ENCODE measurements at regions not wholly inside any gene's neighbourhood (a gene's known extent, or its start where the extent isn't known, plus 50 kb on each side); places are given as distances from the start of the nearest gene placed in this dataset.

DNA sequence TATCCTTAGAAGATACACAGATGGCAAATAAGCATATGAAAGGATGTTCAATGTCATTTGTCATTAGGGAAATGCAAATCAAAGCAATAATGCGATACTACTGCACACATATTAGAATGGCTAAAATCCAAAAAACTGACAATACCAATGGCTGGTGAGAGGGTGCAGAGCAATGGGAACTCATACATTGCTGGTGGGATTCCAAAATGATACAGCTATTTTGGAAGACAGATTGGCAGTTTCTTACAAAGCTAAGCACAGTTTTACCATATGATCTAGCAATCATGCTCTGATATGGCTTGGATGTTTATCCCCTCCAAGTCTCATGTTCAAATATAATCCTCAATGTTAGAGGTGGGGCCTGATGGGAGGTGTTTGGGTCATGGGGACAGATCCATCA is 122.6 kb downstream of the KCTD15 start:
- Histone ChIP-seq H3K27me3 (ENCODE audit: insufficient read depth, low read depth) (peaks cover 47% of the 10 kb centered on the region), H3K4me1 (replicated peaks; ENCODE audit: insufficient read depth) (no peaks in the 10 kb centered on the region), H2AFZ (no peak overlapping the region), H3K4me2 (no peak overlapping the region), H3K36me3 (ENCODE audit: low read depth) (no peaks in the 10 kb centered on the region), H3K4me3 (no peak overlapping the region), H3K9me2 (ENCODE audit: insufficient read depth) (no peaks in the 10 kb centered on the region), H3F3A (ENCODE audit: insufficient read depth, low read depth) (no peaks in the 10 kb centered on the region), H4K20me1 (ENCODE audit: insufficient read depth) (no peaks in the 10 kb centered on the region), H3K27ac (no peak overlapping the region), H3K9me3 (ENCODE audit: insufficient read depth, low read depth) (no peaks in the 10 kb centered on the region), H3K79me2 (ENCODE audit: low read depth) (no peaks in the 10 kb centered on the region)
- ChIA-PET POLR2A (ENCODE audit: unreplicated experiment) (no interaction called here), CTCF (no interaction called here)
- DNase-seq: no peak
- BruUV-seq (replicated peaks): no TSS peak
- intact Hi-C loops (cut with micrococcal nuclease; ENCODE audit: unreplicated experiment): no loop called here
- no peak for TF ChIP-seq EZH2 (IDR thresholded peaks at IDR 0.05; ENCODE audit: low read depth)
- TF ChIP-seq, protein P1, sequence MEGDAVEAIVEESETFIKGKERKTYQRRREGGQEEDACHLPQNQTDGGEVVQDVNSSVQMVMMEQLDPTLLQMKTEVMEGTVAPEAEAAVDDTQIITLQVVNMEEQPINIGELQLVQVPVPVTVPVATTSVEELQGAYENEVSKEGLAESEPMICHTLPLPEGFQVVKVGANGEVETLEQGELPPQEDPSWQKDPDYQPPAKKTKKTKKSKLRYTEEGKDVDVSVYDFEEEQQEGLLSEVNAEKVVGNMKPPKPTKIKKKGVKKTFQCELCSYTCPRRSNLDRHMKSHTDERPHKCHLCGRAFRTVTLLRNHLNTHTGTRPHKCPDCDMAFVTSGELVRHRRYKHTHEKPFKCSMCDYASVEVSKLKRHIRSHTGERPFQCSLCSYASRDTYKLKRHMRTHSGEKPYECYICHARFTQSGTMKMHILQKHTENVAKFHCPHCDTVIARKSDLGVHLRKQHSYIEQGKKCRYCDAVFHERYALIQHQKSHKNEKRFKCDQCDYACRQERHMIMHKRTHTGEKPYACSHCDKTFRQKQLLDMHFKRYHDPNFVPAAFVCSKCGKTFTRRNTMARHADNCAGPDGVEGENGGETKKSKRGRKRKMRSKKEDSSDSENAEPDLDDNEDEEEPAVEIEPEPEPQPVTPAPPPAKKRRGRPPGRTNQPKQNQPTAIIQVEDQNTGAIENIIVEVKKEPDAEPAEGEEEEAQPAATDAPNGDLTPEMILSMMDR (conservative IDR thresholded peaks at IDR 0.05): no peak

DNA sequence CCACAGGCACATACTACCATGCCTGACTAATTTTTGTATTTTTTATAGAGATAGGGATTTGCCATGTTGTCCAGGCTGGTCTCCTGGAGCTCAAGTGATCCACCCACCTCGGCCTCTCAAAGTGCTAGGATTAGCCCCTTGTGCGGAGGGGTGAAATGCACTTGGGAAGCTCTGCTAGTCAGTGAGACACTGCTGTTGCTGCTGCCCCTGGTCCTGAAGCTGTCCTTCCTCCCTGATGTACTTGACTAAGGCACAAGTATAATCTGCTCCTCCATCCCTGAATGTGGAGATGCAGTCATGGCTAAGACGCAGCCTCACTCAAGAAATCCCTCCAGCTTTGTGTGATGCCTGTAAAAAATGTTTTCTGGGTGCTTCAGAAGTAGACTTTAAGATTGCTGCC is 124.5 kb downstream of the KCTD15 start:
- H3K4me3 ChIP-seq: no peak overlapping the region
- POLR2A ChIA-PET (ENCODE audit: unreplicated experiment): no interaction called here
- no peaks in the 10 kb centered on the region for H3K9me3 ChIP-seq (ENCODE audit: insufficient read depth, low read depth)
- H3K36me3 ChIP-seq (ENCODE audit: low read depth): no peaks in the 10 kb centered on the region
- H3K79me2 ChIP-seq (ENCODE audit: low read depth): no peaks in the 10 kb centered on the region
- no peak overlapping the region for H3K27ac ChIP-seq
- peaks cover 35% of the 10 kb centered on the region for H3K27me3 ChIP-seq (ENCODE audit: insufficient read depth, low read depth)
- TF ChIP-seq, protein P1 (conservative IDR thresholded peaks at IDR 0.05): no peak
- TF ChIP-seq EZH2 (IDR thresholded peaks at IDR 0.05; ENCODE audit: low read depth): no peak
- intact Hi-C loops (cut with micrococcal nuclease; ENCODE audit: unreplicated experiment): no loop called here
- no TSS peak for BruUV-seq (replicated peaks)
- H4K20me1 ChIP-seq (ENCODE audit: insufficient read depth): no peaks in the 10 kb centered on the region
- H3K4me2 ChIP-seq: no peak overlapping the region
- H3K4me1 ChIP-seq (replicated peaks; ENCODE audit: insufficient read depth): no peaks in the 10 kb centered on the region
- DNase-seq: no peak
- H2AFZ ChIP-seq: no peak overlapping the region
- CTCF ChIA-PET: no interaction called here
- H3F3A ChIP-seq (ENCODE audit: insufficient read depth, low read depth): no peaks in the 10 kb centered on the region
- H3K9me2 ChIP-seq (ENCODE audit: insufficient read depth): no peaks in the 10 kb centered on the region

DNA sequence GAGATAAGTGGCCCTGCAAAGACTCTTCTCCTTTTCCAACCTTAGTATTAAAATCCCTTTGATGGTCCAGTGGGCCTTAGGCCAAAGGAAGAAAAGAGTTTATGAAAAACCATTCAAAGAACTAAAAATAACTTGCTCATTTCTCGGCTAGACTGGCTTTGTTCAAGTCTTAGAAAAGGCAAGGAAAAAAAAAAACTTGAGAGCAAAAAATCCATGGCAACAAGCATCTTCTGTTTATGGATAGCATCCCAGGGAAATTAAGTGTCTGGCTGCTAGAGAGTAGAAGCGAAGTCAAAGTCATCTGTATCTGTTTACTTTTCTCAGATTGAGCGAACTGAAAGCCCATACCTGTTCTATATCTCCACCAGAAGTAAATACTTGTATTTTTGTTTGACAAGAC is 129.6 kb downstream of the KCTD15 start:
- Histone ChIP-seq H3K36me3 (ENCODE audit: low read depth) (no peaks in the 10 kb centered on the region), H3K9me2 (ENCODE audit: insufficient read depth) (no peaks in the 10 kb centered on the region), H3K4me3 (no peak overlapping the region), H3K27me3 (ENCODE audit: insufficient read depth, low read depth) (peaks cover 54% of the 10 kb centered on the region), H3K4me2 (no peak overlapping the region), H3K27ac (no peak overlapping the region), H3K9me3 (ENCODE audit: insufficient read depth, low read depth) (no peaks in the 10 kb centered on the region), H2AFZ (no peak overlapping the region), H4K20me1 (ENCODE audit: insufficient read depth) (no peaks in the 10 kb centered on the region), H3K79me2 (ENCODE audit: low read depth) (no peaks in the 10 kb centered on the region), H3K4me1 (replicated peaks; ENCODE audit: insufficient read depth) (no peaks in the 10 kb centered on the region), H3F3A (ENCODE audit: insufficient read depth, low read depth) (no peaks in the 10 kb centered on the region)
- intact Hi-C loops (cut with micrococcal nuclease; ENCODE audit: unreplicated experiment): no loop called here
- no peak for DNase-seq
- BruUV-seq (replicated peaks): no TSS peak
- POLR2A ChIA-PET (ENCODE audit: unreplicated experiment): no interaction called here
- CTCF ChIA-PET: no interaction called here
- TF ChIP-seq, protein P1 (conservative IDR thresholded peaks at IDR 0.05): no peak
- no peak for TF ChIP-seq EZH2 (IDR thresholded peaks at IDR 0.05; ENCODE audit: low read depth)
